Stimulated activated CD8-positive, alpha-beta memory T cell treated with anti-CD3 and anti-CD28 coated beads, Interleukin-15, amount 100 ng/mL, for 4 hours (primary cell): ENCODE measurements at regions not wholly inside any gene's neighbourhood (a gene's known extent, or its start where the extent isn't known, plus 50 kb on each side); places are given as distances from the start of the nearest gene placed in this dataset.
"Not testable (repeated sequence)": the region's sequence is repeated elsewhere in the genome, so short reads cannot be mapped to it uniquely, and the experiment has no call there.

Experiments
- DNase-seq, 2 donors: peaks; one replicate each; pipeline ENCODE4 v3.0.0-alpha.2; 2020; ENCODE audit warnings: low read depth in 2 of 2

GRCh38 chr10:81441624-81442023, 433.4 kb upstream of the NRG3 start:
- DNase-seq = not testable (repeated sequence)

- no peak for DNase-seq
Measured at GRCh38 chr10:81444242-81444929, 430.6 kb upstream of the NRG3 start.

GRCh38 chr10:81450651-81451050, 424.3 kb upstream of the NRG3 start:
- DNase-seq = no peak

DNA sequence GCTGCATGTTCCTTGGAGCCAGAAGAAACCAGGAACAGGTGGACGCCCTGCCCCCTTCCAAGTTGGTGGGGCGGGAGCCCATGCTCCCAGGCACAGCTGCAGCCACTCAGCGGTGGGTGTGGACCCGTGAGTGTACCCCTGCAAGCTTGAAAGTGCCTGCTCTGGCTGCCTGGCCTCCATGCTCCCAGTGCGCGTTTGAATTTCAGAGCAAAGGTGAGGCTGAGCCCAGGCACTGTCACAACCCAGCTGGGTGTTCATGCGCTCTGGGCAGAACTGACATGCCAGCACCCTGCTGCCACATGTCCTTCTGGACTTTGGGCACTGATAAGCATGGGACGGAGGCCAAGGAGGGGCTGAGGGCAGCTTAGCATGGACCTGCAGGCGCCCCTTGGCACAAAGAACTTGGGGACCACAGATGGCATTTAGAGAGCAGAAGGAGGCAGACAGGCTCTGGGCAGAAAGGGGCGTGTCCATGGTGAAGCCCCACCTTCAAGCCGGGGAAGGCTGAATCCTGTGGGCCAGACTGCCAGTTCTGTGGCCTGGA, 402.0 kb upstream of the NRG3 start:
- no peak for DNase-seq

GRCh38 chr10:81473755-81474154, 401.2 kb upstream of the NRG3 start:
- no peak for DNase-seq

- DNase-seq = no peak
Measured at GRCh38 chr10:81479316-81479715, 395.7 kb upstream of the NRG3 start.

DNA sequence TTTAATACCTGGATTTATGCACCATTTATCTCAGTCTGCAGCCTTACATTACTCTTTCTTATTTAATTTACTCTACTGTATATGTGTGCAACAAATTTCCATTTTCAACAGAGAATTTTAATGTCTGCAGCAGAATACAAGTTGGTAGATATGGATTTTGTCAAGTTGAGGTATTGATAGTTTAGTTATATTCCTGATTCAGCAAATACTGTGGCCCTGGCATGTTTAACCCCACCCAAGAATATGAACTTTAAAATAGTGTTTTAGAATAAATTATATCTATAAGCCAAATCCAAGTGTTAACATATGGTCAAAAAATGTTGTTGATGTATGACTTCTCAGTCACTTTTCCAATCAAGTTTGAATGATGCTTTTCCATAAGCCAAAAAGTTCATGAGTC, 378.4 kb upstream of the NRG3 start:
- no peak for DNase-seq

DNA sequence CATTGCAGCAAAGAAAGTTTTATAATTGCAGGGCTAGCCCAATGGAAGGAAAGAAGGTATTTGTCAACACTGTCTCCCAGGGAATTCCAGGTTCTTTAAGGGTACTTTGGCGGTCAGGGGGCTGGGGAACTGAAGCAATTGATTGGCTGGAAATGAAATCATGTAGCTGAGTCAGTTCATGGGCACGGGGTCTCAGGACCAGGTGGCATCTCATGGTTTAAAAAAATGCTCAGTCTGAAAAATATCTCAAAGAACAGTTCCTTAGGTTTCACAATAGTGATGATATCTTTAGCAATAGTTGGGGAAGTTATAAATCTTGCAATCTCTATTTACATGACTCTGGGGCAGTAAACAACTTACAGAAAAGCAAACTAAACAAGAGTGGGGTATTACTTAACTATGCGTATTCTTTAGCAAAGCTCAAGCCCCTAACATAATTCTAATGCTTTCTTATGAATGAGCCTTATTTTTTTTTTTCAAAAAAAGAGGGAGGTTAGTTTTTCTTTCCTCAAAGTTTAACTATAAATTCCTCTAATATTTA, 376.9 kb upstream of the NRG3 start:
- DNase-seq = no peak

- no peak for DNase-seq
Measured at GRCh38 chr10:81502677-81503359, 372.2 kb upstream of the NRG3 start.

GRCh38 chr10:81505777-81506176, 369.2 kb upstream of the NRG3 start:
- not testable (repeated sequence) for DNase-seq

DNA sequence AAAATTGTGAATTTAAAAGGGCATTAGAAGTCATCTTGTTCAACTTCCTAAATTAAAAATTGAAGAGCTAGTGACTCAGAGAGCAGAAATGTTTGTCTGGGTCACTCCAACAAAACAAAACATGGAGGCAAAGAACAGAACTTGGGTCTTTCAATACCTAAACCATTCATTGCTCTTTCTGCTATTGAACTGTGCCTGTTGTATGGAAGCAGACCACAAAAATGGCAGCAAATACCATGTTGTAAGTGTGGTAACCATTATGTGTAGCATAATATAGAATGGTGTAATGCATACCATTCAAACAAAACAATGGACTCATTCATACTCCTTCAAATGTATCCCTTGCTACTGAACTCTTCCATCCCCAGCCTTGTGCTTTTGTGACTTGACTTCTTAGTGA, 360.2 kb upstream of the NRG3 start:
- no peak for DNase-seq

GRCh38 chr10:81520688-81521087, 354.3 kb upstream of the NRG3 start:
- no peak for DNase-seq

GRCh38 chr10:81524467-81524866, 350.5 kb upstream of the NRG3 start:
- DNase-seq = no peak

DNA sequence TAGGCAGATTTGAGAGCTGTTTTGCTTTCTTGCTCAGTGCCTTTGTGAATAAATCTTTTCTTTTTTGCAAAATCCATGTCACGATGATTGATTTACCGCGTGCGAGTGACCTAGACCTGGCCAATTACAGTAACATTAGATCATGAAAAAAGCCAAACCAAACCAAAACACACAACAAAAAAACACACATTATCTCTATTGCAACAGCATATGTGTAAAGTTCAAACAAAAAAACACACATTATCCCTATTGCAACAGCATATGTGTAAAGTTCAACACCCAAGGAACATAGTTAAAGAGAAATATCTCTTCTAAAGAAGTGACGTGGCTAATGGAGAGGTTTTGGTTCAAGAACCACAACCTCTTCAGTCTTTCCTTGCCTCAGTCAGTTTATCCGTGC, 342.6 kb upstream of the NRG3 start:
- no peak for DNase-seq

- DNase-seq = no peak
Measured at GRCh38 chr10:81534991-81535390, 340.0 kb upstream of the NRG3 start.

DNA sequence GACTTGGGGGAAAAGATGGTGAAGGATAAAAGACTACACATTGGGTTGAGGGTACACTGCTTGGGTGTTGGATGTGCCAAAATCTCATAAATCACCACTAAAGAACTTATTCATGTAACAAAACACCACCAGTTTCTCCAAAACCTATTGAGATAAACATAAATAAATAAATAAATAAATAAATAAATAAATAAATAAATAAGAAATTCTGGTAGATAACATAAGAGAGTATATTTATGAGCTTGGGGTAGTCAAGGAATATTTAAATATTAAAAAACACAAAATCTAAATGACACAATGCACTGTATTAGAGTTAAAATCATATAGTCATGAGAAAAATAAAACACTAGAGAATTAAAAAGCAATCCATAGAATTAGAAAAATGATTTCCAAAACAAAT, 333.5 kb upstream of the NRG3 start:
- DNase-seq = no peak

DNA sequence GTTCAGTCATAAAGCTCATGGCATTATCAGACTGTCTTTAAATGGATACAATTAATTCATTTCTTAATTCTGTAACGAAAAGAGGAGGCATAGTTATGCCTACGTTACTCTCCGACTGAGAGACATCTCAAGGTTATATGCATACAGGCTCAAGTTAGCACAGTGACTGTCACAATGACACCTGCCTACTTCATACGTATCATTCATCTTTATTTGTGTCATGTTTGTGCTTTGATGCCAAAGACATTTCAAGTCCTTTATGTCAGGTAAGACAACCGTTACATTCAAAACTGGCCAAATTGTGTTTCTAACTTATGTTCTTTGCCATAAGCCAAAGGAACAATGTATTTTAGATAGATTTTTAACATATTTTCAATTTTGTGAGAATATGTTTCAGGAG, 328.8 kb upstream of the NRG3 start:
- no peak for DNase-seq

- DNase-seq = no peak
Measured at GRCh38 chr10:81548160-81548559, 326.8 kb upstream of the NRG3 start.

GRCh38 chr10:81564143-81564542, 310.9 kb upstream of the NRG3 start:
- DNase-seq = no peak

- DNase-seq = no peak
Measured at GRCh38 chr10:81569488-81569887, 305.5 kb upstream of the NRG3 start.

- no peak for DNase-seq
Measured at GRCh38 chr10:81570349-81570748, 304.6 kb upstream of the NRG3 start.

DNA sequence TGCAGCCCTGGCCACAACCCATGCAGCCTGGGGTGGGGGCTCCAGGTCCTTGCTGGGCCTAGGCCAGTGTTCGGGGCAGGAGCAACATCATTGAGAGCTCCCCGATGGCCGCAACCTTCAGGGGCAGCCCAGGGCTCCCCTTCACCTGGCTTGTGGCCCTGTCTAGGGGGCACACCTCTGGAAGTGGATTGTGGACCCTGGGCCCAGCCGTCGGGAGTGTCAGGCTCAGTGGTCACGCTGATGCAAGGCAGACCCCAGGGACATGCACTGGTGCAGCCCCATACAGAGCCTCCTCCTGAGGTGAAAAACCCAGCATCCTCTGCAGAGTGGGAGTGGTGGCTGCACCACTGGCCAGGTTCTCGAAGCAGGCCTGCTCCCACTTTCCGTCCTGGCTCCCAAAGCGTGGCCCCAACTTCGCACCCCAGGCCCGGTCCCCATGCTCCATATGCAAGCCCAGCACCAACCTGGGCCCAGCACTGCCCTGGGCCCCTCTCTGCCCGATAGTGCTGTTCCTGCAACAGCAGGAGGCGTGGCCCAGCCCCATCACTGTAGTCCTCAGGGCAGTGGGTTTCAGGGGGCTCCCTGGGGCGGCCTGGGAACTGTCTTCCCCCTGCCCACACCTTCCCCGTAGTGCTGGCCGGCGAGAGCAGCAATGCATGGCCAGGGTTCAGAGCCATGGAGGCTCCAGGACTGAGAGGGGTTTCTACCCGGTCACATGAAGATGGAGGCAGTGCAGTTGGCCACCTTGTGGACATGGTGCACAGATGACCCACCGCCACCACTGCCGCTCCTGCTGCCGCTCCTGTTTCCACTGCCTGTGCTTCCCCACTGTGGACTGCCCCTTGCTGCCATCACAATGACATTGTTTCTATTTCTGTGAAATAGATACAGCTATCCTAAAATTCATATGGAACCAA, 303.9 kb upstream of the NRG3 start:
- no peak for DNase-seq
